ENCODE measurements at regions not wholly inside any gene's neighbourhood (a gene's known extent, or its start where the extent isn't known, plus 50 kb on each side); places are given as distances from the start of the nearest gene placed in this dataset.

- no peaks in the 10 kb centered on the region for H3K27me3 ChIP-seq (ENCODE audit: insufficient read depth, low read depth)
- H3K36me3 ChIP-seq (ENCODE audit: insufficient read depth) = no peaks in the 10 kb centered on the region
- H3K4me3 ChIP-seq (IDR thresholded peaks at IDR 0.05; ENCODE audit: insufficient read depth, low read depth, low read length) = no peak overlapping the region
- H3K27ac ChIP-seq = no peak overlapping the region
- H2AFZ ChIP-seq (ENCODE audit: low read depth) = no peak overlapping the region
- H3K79me2 ChIP-seq (ENCODE audit: insufficient read depth, low read depth) = no peaks in the 10 kb centered on the region
- H3K9ac ChIP-seq = no peak overlapping the region
- no peaks in the 10 kb centered on the region for H4K20me1 ChIP-seq (ENCODE audit: insufficient read depth)
- H3K4me1 ChIP-seq (ENCODE audit: low read depth, poor library complexity, severe bottlenecking) = no peaks in the 10 kb centered on the region
- TF ChIP-seq CTCF (conservative IDR thresholded peaks at IDR 0.05; ENCODE audit: low read depth, low read length) = no peak
- H3K4me2 ChIP-seq = no peak overlapping the region
Measured at GRCh38 chr7:69395061-69395714, 203.1 kb upstream of the AUTS2 start.

- Histone ChIP-seq H3K27me3 (ENCODE audit: insufficient read depth, low read depth) (no peaks in the 10 kb centered on the region), H3K27ac (no peak overlapping the region), H3K4me2 (no peak overlapping the region), H3K4me1 (ENCODE audit: low read depth, poor library complexity, severe bottlenecking) (no peaks in the 10 kb centered on the region), H2AFZ (ENCODE audit: low read depth) (no peak overlapping the region), H3K4me3 (IDR thresholded peaks at IDR 0.05; ENCODE audit: insufficient read depth, low read depth, low read length) (no peak overlapping the region), H3K36me3 (ENCODE audit: insufficient read depth) (no peaks in the 10 kb centered on the region), H4K20me1 (ENCODE audit: insufficient read depth) (no peaks in the 10 kb centered on the region), H3K79me2 (ENCODE audit: insufficient read depth, low read depth) (no peaks in the 10 kb centered on the region), H3K9ac (no peak overlapping the region)
- TF ChIP-seq CTCF (conservative IDR thresholded peaks at IDR 0.05; ENCODE audit: low read depth, low read length) = no peak
Measured at GRCh38 chr7:69398986-69399385, 199.3 kb upstream of the AUTS2 start.

- Histone ChIP-seq H4K20me1 (ENCODE audit: insufficient read depth) (no peaks in the 10 kb centered on the region), H3K36me3 (ENCODE audit: insufficient read depth) (no peaks in the 10 kb centered on the region), H3K27ac (no peak overlapping the region), H3K4me1 (ENCODE audit: low read depth, poor library complexity, severe bottlenecking) (no peaks in the 10 kb centered on the region), H3K4me2 (no peak overlapping the region), H3K79me2 (ENCODE audit: insufficient read depth, low read depth) (no peaks in the 10 kb centered on the region), H3K4me3 (IDR thresholded peaks at IDR 0.05; ENCODE audit: insufficient read depth, low read depth, low read length) (no peak overlapping the region), H2AFZ (ENCODE audit: low read depth) (no peak overlapping the region), H3K9ac (no peak overlapping the region), H3K27me3 (ENCODE audit: insufficient read depth, low read depth) (no peaks in the 10 kb centered on the region)
- no peak for TF ChIP-seq CTCF (conservative IDR thresholded peaks at IDR 0.05; ENCODE audit: low read depth, low read length)
Measured at GRCh38 chr7:69399401-69399800, 198.9 kb upstream of the AUTS2 start.

- Histone ChIP-seq H3K9ac (no peak overlapping the region), H4K20me1 (ENCODE audit: insufficient read depth) (no peaks in the 10 kb centered on the region)
- TF ChIP-seq CTCF (conservative IDR thresholded peaks at IDR 0.05; ENCODE audit: low read depth, low read length) = no peak
Measured at GRCh38 chr7:69402696-69403095, 195.6 kb upstream of the AUTS2 start.

More at GRCh38 chr7:69402696-69403095, 195.6 kb upstream of the AUTS2 start:
- no peaks in the 10 kb centered on the region for H3K4me1 ChIP-seq (ENCODE audit: low read depth, poor library complexity, severe bottlenecking)
- no peak overlapping the region for H3K4me3 ChIP-seq (IDR thresholded peaks at IDR 0.05; ENCODE audit: insufficient read depth, low read depth, low read length)
- H3K27me3 ChIP-seq (ENCODE audit: insufficient read depth, low read depth) = no peaks in the 10 kb centered on the region
- H3K4me2 ChIP-seq = no peak overlapping the region
- no peak overlapping the region for H2AFZ ChIP-seq (ENCODE audit: low read depth)
- no peaks in the 10 kb centered on the region for H3K79me2 ChIP-seq (ENCODE audit: insufficient read depth, low read depth)
- H3K27ac ChIP-seq = no peak overlapping the region
- H3K36me3 ChIP-seq (ENCODE audit: insufficient read depth) = no peaks in the 10 kb centered on the region
